NB4 (cell line): ENCODE measurements at regions not wholly inside any gene's neighbourhood (a gene's known extent, or its start where the extent isn't known, plus 50 kb on each side); places are given as distances from the start of the nearest gene placed in this dataset.

Experiments
- DNase-seq: peaks from one replicate; pipeline ENCODE4 v3.0.0; 2010; ENCODE audit warnings: low read depth
- H3K4me3 ChIP-seq: one replicate; pipeline ENCODE4 v1.5.1; 2011; ENCODE audit warnings: mild to moderate bottlenecking, low read depth, low read length, moderate library complexity
- MYC ChIP-seq: IDR thresholded peaks from 2 replicates; pipeline ENCODE4 v1.6.1; 2011; ENCODE audit warnings: low read depth, low read length
- POLR2A ChIP-seq: IDR thresholded peaks from 2 replicates; pipeline ENCODE4 v1.6.1; 2011; ENCODE audit warnings: mild to moderate bottlenecking; ENCODE audit not compliant: insufficient read length; ENCODE audit errors: extremely low read depth
- TF ChIP-seq, protein P1 (sequence below): IDR thresholded peaks from 2 replicates; pipeline ENCODE4 v1.6.1; 2011; ENCODE audit warnings: low read depth, low read length
- TF ChIP-seq, protein P2 (sequence below): IDR thresholded peaks from one replicate; pipeline ENCODE4 v1.5.1; 2012; ENCODE audit warnings: low read depth, low read length

DNA sequence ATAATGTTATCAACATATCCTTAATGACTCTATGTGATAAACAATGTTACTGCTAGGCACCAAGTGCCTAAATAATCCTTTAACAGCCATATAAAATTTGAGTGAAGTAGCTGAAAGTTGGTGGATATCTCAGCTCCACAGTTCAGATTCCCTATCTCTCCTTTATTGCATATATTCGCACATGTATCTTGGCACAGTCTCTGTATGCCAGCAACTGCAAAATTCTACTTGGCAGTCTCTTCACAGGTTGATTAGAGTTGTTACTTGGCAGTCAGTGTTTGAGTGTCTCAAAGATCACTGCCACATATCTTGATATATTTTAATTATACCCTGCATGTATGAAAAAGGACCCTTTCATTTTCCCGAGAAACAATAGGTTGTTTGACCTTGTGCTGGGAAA is 879.3 kb downstream of the OLFM4 start:
- no peak for DNase-seq
- no peak overlapping the region for H3K4me3 ChIP-seq
- no peak for TF ChIP-seq MYC
- TF ChIP-seq, protein P1, sequence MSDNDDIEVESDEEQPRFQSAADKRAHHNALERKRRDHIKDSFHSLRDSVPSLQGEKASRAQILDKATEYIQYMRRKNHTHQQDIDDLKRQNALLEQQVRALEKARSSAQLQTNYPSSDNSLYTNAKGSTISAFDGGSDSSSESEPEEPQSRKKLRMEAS: no peak
- no peak for TF ChIP-seq POLR2A
- TF ChIP-seq, protein P2, sequence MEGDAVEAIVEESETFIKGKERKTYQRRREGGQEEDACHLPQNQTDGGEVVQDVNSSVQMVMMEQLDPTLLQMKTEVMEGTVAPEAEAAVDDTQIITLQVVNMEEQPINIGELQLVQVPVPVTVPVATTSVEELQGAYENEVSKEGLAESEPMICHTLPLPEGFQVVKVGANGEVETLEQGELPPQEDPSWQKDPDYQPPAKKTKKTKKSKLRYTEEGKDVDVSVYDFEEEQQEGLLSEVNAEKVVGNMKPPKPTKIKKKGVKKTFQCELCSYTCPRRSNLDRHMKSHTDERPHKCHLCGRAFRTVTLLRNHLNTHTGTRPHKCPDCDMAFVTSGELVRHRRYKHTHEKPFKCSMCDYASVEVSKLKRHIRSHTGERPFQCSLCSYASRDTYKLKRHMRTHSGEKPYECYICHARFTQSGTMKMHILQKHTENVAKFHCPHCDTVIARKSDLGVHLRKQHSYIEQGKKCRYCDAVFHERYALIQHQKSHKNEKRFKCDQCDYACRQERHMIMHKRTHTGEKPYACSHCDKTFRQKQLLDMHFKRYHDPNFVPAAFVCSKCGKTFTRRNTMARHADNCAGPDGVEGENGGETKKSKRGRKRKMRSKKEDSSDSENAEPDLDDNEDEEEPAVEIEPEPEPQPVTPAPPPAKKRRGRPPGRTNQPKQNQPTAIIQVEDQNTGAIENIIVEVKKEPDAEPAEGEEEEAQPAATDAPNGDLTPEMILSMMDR: no peak

DNA sequence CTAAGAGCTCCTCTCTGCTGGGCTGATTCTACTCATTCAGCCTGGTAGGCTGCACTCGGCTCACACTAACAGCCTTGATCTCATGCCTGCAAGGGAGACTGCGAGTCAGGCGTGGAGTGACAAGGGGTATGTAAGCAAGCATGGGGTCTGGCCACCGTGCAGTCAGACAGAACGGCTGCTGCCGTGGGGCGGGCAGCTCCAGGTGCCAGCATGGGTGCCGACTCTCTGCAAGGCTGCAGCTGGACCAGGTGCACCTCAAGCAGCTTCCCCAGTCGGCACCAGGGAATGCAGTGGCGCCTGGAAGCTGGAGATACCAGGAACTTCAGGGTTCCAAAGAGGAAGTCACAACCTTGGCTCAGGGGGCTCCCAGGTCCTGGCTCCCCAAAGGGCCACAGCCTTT is 892.3 kb downstream of the OLFM4 start:
- TF ChIP-seq MYC (no peak), POLR2A (no peak)
- TF ChIP-seq, protein P2: no peak
- TF ChIP-seq, protein P1: no peak
- no peak for DNase-seq
- H3K4me3 ChIP-seq: no peak overlapping the region

DNA sequence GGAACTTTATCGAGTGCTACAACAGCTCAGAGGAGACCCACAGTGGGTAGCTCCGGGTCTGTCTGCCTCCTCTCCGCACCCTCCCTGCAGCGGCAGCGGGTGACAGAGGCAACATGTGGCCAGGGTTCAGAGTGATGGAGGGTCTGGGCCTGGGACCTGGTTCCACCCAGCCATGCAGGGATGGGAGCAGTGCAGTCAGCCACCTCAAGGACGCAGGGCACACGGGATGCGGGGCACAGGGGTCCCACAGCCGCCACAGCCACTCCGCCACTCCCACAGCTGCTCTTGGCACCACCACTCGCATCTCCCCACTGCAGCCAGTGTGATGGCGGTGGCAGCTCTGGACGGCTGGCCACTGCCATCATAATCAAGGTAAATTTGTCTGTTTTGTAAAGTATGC is 892.9 kb downstream of the OLFM4 start:
- TF ChIP-seq, protein P2: no peak
- TF ChIP-seq POLR2A: no peak
- no peak for TF ChIP-seq MYC
- TF ChIP-seq, protein P1: no peak
- no peak overlapping the region for H3K4me3 ChIP-seq
- DNase-seq: no peak

DNA sequence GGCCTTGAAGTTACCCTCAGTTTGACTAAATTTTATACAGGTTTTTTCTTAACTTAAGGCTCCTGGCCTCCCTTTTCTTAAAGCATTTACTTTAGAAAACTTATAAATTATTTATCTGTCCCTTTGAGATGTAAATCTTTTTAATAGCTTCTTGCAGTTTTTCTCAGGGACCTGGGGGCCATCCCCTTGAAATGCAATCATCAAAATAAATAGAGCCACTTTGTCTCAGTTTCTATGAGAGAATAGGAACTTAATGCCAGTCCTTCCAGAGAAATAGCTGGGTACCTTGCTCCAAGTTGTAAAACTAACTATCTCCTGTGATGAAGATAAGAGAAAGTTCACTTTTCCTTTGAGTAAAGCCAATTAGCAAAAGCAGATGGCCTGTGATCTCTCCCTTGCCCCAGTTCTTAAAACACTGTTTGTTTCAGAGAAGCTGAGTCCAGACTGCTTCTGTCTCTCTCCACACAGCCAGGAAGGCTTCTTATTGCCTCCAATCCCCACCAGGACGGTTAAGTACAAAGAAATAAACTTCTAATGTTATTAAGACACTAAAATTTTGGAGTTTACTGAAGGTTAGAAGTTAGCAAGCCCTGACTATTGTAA is 913.1 kb downstream of the OLFM4 start:
- H3K4me3 ChIP-seq: no peak overlapping the region
- TF ChIP-seq, protein P2: no peak
- no peak for TF ChIP-seq POLR2A
- TF ChIP-seq, protein P1: no peak
- no peak for DNase-seq

DNA sequence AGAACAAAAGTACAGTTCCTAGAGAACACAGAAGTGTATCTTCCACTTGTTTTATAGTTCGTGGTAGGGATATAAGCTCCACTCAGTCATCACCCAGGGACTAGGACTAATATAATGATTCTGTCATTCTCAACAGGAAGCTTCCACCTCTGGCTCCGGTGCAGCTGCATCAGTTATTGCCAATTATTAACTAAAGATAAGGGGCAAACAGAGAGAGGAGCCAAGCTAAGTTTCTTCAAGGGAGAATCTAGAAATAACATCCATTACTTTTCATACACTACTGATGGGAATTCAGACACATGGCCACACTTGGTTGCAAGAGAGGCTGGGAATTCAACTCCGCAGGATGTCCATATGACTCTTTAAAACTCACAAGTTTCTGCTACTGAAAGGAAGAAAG is 917.9 kb downstream of the OLFM4 start:
- DNase-seq: no peak
- TF ChIP-seq, protein P1: no peak
- no peak for TF ChIP-seq POLR2A
- no peak for TF ChIP-seq MYC
- TF ChIP-seq, protein P2: no peak
- no peak overlapping the region for H3K4me3 ChIP-seq

DNA sequence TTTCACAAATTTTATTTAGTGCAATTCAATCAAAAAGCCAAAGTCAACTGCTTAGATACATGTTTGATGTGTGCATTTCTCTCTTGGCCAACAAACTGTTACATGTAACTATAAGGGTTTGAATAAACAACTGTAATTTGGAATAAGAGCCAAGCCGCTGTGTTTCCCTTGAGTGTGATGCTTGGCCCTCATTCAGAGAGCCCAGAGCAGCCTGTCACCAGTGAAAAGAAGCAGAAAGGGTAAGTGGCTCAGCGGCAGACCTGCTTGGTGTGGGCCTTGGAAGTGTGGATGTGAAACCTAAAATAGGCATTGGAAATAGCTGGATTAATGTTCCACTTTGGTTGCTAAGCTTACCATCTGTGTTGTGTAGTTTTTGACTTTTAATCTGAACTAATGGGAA is 924.6 kb downstream of the OLFM4 start:
- no peak for DNase-seq
- no peak for TF ChIP-seq MYC
- TF ChIP-seq POLR2A: no peak
- TF ChIP-seq, protein P1: no peak
- TF ChIP-seq, protein P2: no peak
- H3K4me3 ChIP-seq: no peak overlapping the region
